A549 (cell line): ENCODE measurements at regions not wholly inside any gene's neighbourhood (a gene's known extent, or its start where the extent isn't known, plus 50 kb on each side); places are given as distances from the start of the nearest gene placed in this dataset.
"Not testable (repeated sequence)": the region's sequence is repeated elsewhere in the genome, so short reads cannot be mapped to it uniquely, and the experiment has no call there.

Source experiments
- CTCF ChIP-seq: fragments of >200 bp; sonication (Bioruptor Twin); formaldehyde crosslinking; IDR thresholded peaks from 3 replicates; pipeline ENCODE4 v1.5.1; 2016
- KDM1A ChIP-seq: fragments of 200-600 bp; sonication (generic); IDR thresholded peaks from 2 replicates; pipeline ENCODE4 v1.6.1; 2016; ENCODE audit warnings: low read depth, mild to moderate bottlenecking
- NR3C1 ChIP-seq: fragments of >200 bp; sonication (Bioruptor Twin); formaldehyde crosslinking; IDR thresholded peaks from 3 replicates; pipeline ENCODE4 v1.6.1; 2017
- POLR2AphosphoS2 ChIP-seq: conservative IDR thresholded peaks from 2 replicates; pipeline ENCODE4 v1.6.1; 2012; ENCODE audit warnings: low read length, improper control_type of control experiment, inconsistent platforms
- RFX5 ChIP-seq: fragments of 450-650 bp; IDR thresholded peaks from 2 replicates; pipeline ENCODE4 v1.7.1; 2014; ENCODE audit warnings: antibody characterized with exemption, mild to moderate bottlenecking, moderate library complexity

GRCh38 chr1:149200567-149200966 lies 97.2 kb upstream of the NBPF9 start:
- not testable (repeated sequence) for TF ChIP-seq CTCF, NR3C1, RFX5, POLR2AphosphoS2, KDM1A
